H1 (cell line): ENCODE measurements at regions not wholly inside any gene's neighbourhood (a gene's known extent, or its start where the extent isn't known, plus 50 kb on each side); places are given as distances from the start of the nearest gene placed in this dataset.

Experiments used
- CBX5 ChIP-seq: fragments of 300-800, 300-1000 bp; sonication (generic); IDR thresholded peaks from 2 replicates; pipeline ENCODE4 v1.7.1; 2016; ENCODE audit warnings: antibody characterized with exemption, low read length, low read depth
- CREB1 ChIP-seq: IDR thresholded peaks from 2 replicates; pipeline ENCODE4 v1.6.1; 2012; ENCODE audit warnings: inconsistent platforms
- CTCF ChIP-seq, 3 experiments: IDR thresholded peaks; 1 replicate in 2 of 3; 2 replicates in 1 of 3; pipeline versions ENCODE4 v1.5.1 to v1.6.1; 2011; ENCODE audit warnings: low read length in 3 of 3, mild to moderate bottlenecking in 3 of 3, inconsistent platforms in 2 of 3, low read depth in 1 of 3, moderate library complexity in 1 of 3; ENCODE audit not compliant: insufficient read depth in 1 of 3; ENCODE audit errors: control extremely low read depth in 1 of 3
- EGR1 ChIP-seq: IDR thresholded peaks from 2 replicates; pipeline ENCODE4 v1.6.1; 2011; ENCODE audit warnings: low read depth, low read length, borderline replicate concordance
- EP300 ChIP-seq, 2 experiments: IDR thresholded peaks; 1 replicate in 1 of 2; 2 replicates in 1 of 2; pipeline ENCODE4 v1.6.1; 2011 to 2012; ENCODE audit warnings: low read depth in 2 of 2, low read length in 2 of 2, mild to moderate bottlenecking in 2 of 2, borderline replicate concordance in 1 of 2, inconsistent platforms in 1 of 2, moderate library complexity in 1 of 2
- GABPA ChIP-seq: IDR thresholded peaks from 2 replicates; pipeline ENCODE4 v1.6.1; 2011; ENCODE audit warnings: mild to moderate bottlenecking, low read length, moderate library complexity, borderline replicate concordance; ENCODE audit not compliant: insufficient read depth
- JUND ChIP-seq: IDR thresholded peaks from 2 replicates; pipeline ENCODE4 v1.6.1; 2011; ENCODE audit warnings: mild to moderate bottlenecking, improper control_type of control experiment, low read length
- POLR2A ChIP-seq, 2 experiments: IDR thresholded peaks; 1 replicate in 1 of 2; 2 replicates in 1 of 2; pipeline ENCODE4 v1.6.1; 2011; ENCODE audit warnings: low read depth in 2 of 2, low read length in 2 of 2, mild to moderate bottlenecking in 2 of 2; ENCODE audit errors: control extremely low read depth in 1 of 2
- POLR2AphosphoS5 ChIP-seq: IDR thresholded peaks from 2 replicates; pipeline ENCODE4 v1.6.1; 2011; ENCODE audit warnings: low read depth, low read length
- RFX5 ChIP-seq: IDR thresholded peaks from 2 replicates; pipeline ENCODE4 v1.6.1; 2011; ENCODE audit warnings: low read depth, low read length, improper control_type of control experiment, borderline replicate concordance
- SP2 ChIP-seq: IDR thresholded peaks from 2 replicates; pipeline ENCODE4 v1.6.1; 2012; ENCODE audit warnings: mild to moderate bottlenecking, low read length, inconsistent platforms
- USF2 ChIP-seq: IDR thresholded peaks from 2 replicates; pipeline ENCODE4 v1.6.1; 2011; ENCODE audit warnings: low read length, improper control_type of control experiment

DNA sequence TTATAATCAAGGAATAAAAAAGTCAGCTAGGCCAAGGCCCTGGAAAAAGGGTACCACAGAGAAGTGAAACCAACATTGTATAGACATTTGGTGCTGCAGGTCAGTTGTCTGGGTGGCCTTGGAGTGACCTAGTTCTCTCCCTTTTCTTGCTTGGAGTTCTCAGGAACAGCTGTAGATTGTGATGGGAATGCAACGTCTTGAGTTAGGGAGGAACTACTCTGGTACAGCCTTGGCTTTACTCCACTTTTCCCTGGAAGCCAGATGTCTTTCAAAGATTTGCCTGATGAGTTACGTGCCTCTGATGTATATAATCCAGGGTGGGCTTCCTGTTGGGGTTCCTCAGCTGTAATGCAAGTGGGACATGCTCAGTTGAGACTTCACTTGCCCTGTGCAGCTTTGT is 694.7 kb downstream of the HTR1B start:
- no peak for TF ChIP-seq EP300 (IDR thresholded peaks at IDR 0.05; ENCODE audit: borderline replicate concordance in 1 of 2, low read depth in 2 of 2, low read length in 2 of 2)
- TF ChIP-seq CTCF (IDR thresholded peaks at IDR 0.05; ENCODE audit: control extremely low read depth in 1 of 3, insufficient read depth in 1 of 3, low read depth in 1 of 3, low read length in 3 of 3) = no peak
- TF ChIP-seq RFX5 = no peak
- TF ChIP-seq POLR2A (IDR thresholded peaks at IDR 0.05; ENCODE audit: control extremely low read depth in 1 of 2, low read depth in 2 of 2, low read length in 2 of 2) = no peak
- no peak for TF ChIP-seq SP2
- no peak for TF ChIP-seq CREB1
- no peak for TF ChIP-seq GABPA
- no peak for TF ChIP-seq USF2
- TF ChIP-seq EGR1 = no peak
- no peak for TF ChIP-seq JUND
- no peak for TF ChIP-seq CBX5
- no peak for TF ChIP-seq POLR2AphosphoS5
